ENCODE measurements at regions not wholly inside any gene's neighbourhood (a gene's known extent, or its start where the extent isn't known, plus 50 kb on each side); places are given as distances from the start of the nearest gene placed in this dataset.
"Not testable (repeated sequence)": the region's sequence is repeated elsewhere in the genome, so short reads cannot be mapped to it uniquely, and the experiment has no call there.

GRCh38 chr14:31911160-31911559, 165.9 kb upstream of the ARHGAP5 start:
- DNase-seq (ENCODE audit: low read depth): no peak

GRCh38 chr14:31913370-31913769, 163.7 kb upstream of the ARHGAP5 start:
- no peak for DNase-seq (ENCODE audit: low read depth)

DNA sequence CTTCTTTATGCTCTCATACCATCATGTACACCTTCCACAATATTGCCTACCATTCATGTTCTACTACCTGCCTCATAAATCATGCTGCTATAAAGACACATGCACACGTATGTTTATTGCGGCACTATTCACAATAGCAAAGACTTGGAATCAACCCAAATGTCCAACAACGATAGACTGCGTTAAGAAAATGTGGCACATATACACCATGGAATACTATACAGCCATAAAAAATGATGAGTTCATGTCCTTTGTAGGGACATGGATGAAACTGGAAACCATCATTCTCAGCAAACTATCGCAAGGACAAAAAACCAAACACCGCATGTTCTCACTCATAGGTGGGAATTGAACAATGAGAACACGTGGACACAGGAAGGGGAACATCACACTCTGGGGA, 158.8 kb upstream of the ARHGAP5 start:
- DNase-seq (ENCODE audit: low read depth): not testable (repeated sequence)

DNA sequence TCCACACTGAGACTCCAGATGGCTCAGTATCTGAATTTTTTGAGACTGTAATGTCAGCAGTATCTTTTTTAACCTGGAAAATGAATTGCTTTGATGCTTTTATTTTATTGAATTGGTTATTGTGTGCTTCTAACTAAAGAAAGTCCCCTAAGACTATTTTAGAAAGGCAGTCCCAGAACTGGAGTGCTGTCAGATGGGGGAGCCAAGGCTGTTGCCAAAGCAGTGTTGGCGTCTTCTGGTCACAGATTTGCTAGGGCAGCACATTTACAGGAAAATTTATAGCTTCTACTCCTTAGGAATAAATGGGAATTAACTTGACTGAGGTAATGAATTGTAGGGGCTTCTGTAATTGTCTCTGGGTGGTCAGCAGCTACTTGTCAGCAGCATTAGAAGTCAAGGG, 157.1 kb upstream of the ARHGAP5 start:
- no peak for DNase-seq (ENCODE audit: low read depth)

DNA sequence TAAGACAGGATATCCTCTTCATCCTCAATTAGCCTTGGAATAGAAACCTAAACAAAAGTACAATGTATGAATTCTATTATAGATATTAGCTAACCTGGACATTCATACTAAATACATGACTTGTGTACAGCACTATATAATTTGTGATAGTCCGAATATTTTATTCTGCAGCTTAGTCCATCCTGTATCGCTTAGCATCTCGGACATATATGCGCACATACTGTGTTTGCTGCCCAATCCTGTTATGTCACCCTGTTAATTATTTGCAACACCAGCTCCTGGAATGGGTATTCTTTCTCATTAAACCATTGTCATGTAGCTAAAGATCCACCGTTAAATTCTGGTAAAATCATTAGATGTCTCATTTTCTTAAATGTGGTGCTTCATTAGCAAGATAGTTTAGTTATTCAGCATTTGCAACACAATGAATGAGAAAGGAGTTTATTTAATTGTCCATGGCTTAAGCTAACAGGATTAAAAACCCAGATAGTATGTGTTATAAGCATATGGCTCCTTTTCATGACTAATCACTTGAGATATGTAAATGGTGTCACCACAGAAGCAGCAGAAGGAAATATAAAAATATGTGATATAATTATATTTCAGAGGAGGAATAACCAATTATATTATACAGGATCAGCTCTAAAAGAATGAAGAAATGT, 156.0 kb upstream of the ARHGAP5 start:
- peak; percentile 25 for DNase-seq (ENCODE audit: low read depth)

DNA sequence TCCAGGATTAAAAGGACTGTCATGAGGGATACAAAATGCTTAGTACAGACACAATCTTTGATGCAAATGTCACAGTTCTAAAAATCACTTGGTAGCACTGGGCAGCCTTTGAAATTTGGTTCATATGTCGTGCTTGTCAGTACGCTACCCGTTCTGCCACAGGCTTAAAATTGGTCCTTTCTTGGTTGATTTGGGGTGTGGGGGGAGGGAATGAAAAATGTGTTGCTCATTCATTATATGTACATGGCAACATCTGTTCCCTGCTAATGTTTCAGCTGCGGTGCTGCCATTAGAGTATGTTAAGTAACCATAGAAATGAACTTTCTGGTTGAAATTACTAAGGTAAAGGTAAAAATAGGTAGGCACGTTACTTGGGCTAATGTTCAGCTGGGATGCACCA, 155.4 kb upstream of the ARHGAP5 start:
- no peak for DNase-seq (ENCODE audit: low read depth)

- DNase-seq (ENCODE audit: low read depth): peak; percentile 47
Observed at GRCh38 chr14:31926123-31926522, 151.0 kb upstream of the ARHGAP5 start.

GRCh38 chr14:31926652-31927347, 150.3 kb upstream of the ARHGAP5 start:
- no peak for DNase-seq (ENCODE audit: low read depth)

DNA sequence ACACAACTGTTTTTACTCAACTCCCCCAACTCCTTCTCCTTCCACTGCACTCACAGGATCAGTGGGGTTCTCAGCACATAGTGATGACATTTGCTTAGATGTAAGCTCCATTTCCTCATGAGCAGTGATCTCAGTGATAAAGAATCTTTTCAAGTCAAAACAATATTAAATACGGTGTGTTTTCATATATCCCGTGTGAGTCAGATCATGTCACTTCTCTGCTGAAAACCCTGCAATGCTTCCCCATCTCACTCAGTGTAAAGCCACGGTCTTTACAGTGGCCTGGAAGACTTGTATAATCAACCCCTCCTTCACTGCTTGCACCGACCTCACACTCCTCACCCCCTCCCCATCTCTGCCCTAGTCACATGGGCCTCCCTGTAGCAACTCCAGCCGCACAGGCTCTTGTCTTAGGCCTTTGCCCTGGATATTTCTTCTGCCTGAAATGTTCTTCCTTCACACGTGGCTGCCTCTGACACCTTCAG, 149.7 kb upstream of the ARHGAP5 start:
- DNase-seq (ENCODE audit: low read depth): peak; percentile 92

GRCh38 chr14:31930070-31930469, 147.0 kb upstream of the ARHGAP5 start:
- DNase-seq (ENCODE audit: low read depth): no peak

GRCh38 chr14:31930493-31931240, 146.4 kb upstream of the ARHGAP5 start:
- peak; percentile 75 for DNase-seq (ENCODE audit: low read depth)

- DNase-seq (ENCODE audit: low read depth): no peak
Observed at GRCh38 chr14:31932675-31933074, 144.4 kb upstream of the ARHGAP5 start.

- DNase-seq (ENCODE audit: low read depth): peak; percentile 62
Observed at GRCh38 chr14:31933716-31934115, 143.4 kb upstream of the ARHGAP5 start.

DNA sequence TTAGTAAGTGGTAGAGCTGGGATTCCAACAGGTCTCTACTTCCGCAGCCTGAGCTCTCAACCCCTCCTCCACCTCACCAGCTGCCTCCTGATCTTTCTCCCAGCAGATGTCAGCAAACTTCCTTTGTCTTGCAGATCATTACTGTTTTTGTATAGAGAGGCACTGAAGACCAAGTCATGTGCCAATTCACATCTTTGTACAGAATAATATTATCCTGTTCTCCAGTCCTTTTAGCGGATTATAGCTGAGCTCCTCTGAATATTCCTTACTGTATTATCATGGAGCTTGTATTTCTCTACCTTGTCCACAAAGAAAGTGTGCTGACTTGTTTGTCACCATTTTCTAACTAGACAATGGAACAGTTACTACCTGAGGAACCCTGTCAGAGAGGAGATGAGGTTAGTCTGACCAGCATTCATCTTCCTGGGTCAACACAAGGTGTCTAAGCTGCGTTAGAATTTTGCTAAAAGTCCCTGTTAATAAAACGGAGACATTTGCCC, 142.3 kb upstream of the ARHGAP5 start:
- peak; percentile 27 for DNase-seq (ENCODE audit: low read depth)

DNA sequence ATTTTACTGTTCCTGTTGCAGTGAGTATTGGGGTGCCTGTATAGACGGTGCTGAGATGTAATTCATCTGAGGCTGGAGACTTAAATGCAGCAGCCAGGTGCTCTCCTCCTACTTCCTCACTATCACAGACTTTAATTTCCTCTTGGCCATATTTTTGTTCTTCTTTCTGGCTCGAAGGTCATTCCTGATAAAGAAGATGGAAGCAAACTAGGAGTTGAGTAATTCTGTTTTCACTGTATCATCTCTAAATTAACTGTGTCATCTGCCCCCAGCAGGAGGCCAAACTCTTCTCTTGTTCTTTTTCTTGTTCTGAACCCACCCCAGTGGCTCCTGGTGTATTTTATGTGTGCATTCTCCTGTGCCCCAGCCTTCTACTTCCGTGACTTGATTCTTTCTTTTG, 141.7 kb upstream of the ARHGAP5 start:
- no peak for DNase-seq (ENCODE audit: low read depth)

- DNase-seq (ENCODE audit: low read depth): no peak
Observed at GRCh38 chr14:31936115-31936514, 141.0 kb upstream of the ARHGAP5 start.

- peak; percentile 86 for DNase-seq (ENCODE audit: low read depth)
Observed at GRCh38 chr14:31937730-31938346, 139.3 kb upstream of the ARHGAP5 start.

DNA sequence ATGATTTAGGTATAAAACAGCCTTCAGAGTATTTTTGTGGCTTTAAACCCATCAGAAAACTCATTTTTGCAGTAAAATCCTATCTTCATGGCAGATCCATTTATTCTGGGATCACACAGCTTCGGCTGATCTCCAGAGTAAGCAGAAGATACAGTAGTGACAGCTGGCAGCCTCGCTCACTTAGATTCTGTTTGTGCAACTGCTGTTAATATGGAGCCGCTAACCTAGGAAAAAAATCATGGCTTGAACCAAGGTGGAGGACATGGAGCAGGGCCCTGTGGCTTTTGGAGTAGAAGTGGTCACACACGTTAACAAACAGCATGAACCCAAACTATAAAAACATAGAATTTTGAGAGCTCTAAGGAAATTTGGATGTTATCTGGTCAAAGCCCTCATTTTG, 137.2 kb upstream of the ARHGAP5 start:
- no peak for DNase-seq (ENCODE audit: low read depth)

DNA sequence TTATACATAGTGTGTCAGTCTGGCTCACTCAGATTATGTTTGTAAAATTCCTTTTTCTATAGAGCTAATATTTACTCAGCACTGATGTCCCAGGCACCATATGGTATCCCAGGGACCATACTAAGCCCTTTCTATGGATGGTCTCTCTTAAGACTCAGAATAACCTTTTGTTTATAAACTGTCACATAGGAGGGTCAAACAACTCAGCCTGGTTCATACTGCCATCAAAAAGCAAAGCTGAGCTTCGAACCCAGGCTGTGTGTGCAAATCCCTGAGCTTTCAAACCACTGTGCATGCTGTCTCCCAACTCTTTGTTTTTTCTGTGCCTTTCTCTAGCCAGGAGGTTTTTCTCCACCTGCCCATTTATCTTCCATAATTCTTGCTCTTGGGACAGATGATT, 135.6 kb upstream of the ARHGAP5 start:
- no peak for DNase-seq (ENCODE audit: low read depth)

GRCh38 chr14:31942166-31942841, 134.8 kb upstream of the ARHGAP5 start:
- DNase-seq (ENCODE audit: low read depth): no peak

- no peak for DNase-seq (ENCODE audit: low read depth)
Observed at GRCh38 chr14:31943217-31943799, 133.8 kb upstream of the ARHGAP5 start.

Measured in EH (cell line).